ENCODE measurements at regions not wholly inside any gene's neighbourhood (a gene's known extent, or its start where the extent isn't known, plus 50 kb on each side); places are given as distances from the start of the nearest gene placed in this dataset.

DNA sequence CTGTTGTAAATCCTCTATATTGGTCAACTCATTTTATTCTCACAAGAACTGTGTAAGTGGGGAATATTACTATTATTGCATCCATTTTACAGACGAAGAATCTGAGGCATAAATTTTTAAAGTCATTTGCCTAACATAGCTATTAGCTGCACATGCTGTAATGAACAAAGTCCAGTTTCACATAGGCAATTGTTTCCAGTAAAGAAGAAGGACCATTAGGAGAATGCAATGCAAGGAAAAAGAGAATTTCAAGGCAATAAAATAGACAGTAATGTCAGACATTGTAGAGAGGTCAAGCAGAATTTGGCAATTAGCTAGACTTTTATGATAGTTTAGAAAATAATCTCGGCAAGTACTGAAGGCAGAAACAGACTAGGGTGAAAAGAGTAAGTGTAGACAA is 578.7 kb upstream of the NECTIN3 start:
- DNase-seq (ENCODE audit: low read depth), result no peak
- H3K4me3 ChIP-seq (ENCODE audit: control insufficient read depth, low read depth, low read length), result no peak overlapping the region
- TF ChIP-seq, protein P1, sequence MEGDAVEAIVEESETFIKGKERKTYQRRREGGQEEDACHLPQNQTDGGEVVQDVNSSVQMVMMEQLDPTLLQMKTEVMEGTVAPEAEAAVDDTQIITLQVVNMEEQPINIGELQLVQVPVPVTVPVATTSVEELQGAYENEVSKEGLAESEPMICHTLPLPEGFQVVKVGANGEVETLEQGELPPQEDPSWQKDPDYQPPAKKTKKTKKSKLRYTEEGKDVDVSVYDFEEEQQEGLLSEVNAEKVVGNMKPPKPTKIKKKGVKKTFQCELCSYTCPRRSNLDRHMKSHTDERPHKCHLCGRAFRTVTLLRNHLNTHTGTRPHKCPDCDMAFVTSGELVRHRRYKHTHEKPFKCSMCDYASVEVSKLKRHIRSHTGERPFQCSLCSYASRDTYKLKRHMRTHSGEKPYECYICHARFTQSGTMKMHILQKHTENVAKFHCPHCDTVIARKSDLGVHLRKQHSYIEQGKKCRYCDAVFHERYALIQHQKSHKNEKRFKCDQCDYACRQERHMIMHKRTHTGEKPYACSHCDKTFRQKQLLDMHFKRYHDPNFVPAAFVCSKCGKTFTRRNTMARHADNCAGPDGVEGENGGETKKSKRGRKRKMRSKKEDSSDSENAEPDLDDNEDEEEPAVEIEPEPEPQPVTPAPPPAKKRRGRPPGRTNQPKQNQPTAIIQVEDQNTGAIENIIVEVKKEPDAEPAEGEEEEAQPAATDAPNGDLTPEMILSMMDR (IDR thresholded peaks at IDR 0.05; ENCODE audit: control insufficient read depth, insufficient read depth, low read depth, low read length, missing control alignments), result no peak

DNA sequence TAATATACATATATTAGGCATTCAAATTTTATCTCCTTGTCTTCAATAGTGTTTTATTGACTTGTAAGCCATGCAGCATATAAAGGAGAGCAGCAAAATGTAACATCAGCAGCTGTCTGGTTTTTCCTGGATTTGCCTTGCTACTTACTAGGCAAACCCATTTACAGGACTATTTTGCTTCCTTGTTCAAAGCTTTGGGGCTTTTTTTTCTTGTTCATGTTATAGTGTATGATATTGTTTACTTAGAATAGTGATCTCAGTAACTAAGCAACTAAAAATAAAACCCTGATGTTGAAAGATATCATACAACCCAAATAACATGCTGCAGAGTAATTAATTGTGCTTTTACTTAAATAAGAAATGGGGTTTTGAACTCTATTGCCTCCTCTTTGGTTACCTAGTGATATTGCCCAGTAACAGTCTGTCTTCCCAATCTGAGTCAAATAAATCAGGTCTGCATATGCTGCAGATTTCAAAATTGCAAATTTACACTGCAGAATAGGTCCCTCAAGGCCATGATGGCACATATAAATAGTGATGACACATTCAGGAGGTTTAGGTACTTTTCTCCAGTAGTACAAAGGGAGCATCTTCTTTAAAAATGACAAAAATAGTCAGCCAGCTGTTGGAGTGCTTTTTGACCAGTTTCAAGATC is 578.1 kb upstream of the NECTIN3 start:
- TF ChIP-seq, protein P1 (IDR thresholded peaks at IDR 0.05; ENCODE audit: control insufficient read depth, insufficient read depth, low read depth, low read length, missing control alignments), result no peak
- DNase-seq (ENCODE audit: low read depth), result no peak
- no peak overlapping the region for H3K4me3 ChIP-seq (ENCODE audit: control insufficient read depth, low read depth, low read length)

- no peak for DNase-seq (ENCODE audit: low read depth)
- no peak overlapping the region for H3K4me3 ChIP-seq (ENCODE audit: control insufficient read depth, low read depth, low read length)
- TF ChIP-seq, protein P1 (IDR thresholded peaks at IDR 0.05; ENCODE audit: control insufficient read depth, insufficient read depth, low read depth, low read length, missing control alignments), result no peak
Measured at GRCh38 chr3:110494093-110494490, 577.5 kb upstream of the NECTIN3 start.

DNA sequence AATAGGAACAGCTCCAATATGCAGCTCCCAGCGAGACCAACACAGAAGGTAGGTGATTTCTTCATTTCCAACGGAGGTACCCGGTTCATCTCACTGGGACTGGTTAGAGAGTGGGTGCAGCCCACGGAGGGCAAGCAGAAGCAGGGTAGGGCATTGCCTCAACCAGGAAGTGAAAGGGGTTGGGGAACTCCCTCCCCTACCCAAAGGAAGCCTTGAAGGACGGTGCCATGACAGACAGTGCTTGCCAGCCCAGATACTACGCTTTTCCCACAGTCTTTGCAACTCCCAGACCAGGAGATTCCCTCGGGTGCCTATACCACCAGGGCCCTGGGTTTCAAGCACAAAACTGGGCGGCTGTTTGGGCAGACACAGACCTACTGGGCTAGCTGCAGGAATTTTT is 576.9 kb upstream of the NECTIN3 start:
- TF ChIP-seq, protein P1 (IDR thresholded peaks at IDR 0.05; ENCODE audit: control insufficient read depth, insufficient read depth, low read depth, low read length, missing control alignments), result no peak
- no peak overlapping the region for H3K4me3 ChIP-seq (ENCODE audit: control insufficient read depth, low read depth, low read length)
- DNase-seq (ENCODE audit: low read depth), result no peak

DNA sequence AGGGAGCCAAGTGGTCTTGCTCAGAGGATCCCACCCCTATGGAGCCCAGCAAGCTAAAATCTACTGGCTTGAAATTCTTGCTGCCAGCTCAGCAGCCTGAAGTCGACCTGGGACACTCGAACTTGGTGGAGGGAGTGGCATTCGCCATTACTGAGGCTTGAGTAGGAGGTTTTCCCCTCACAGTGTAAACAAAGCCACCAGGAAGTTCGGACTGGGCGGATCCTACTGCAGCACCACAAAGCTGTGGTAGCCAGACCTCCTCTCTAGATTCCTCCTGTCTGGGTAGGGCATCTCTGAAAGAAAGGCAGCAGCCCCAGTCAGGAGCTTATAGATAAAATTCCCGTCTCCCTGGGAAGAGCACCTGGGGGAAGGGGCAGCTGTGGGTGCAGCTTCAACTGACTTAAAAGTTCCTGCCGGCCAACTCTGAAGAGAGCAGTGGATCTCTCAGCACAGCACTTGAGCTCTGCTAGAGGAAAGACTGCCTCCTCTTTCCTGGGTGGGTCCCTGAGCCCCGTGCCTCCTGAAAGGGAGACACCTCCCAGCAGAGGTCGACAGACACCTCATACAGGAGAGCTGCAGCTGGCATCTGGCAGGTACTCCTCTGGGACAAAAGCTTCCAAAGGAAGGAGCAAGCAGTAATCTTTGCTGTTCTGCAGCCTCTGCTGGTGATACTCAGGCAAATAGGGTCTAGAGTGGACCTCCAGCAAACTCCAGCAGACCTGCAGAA is 576.3 kb upstream of the NECTIN3 start:
- TF ChIP-seq, protein P1 (IDR thresholded peaks at IDR 0.05; ENCODE audit: control insufficient read depth, insufficient read depth, low read depth, low read length, missing control alignments), result no peak
- no peak overlapping the region for H3K4me3 ChIP-seq (ENCODE audit: control insufficient read depth, low read depth, low read length)
- no peak for DNase-seq (ENCODE audit: low read depth)

GRCh38 chr3:110504401-110504800 is 567.2 kb upstream of the NECTIN3 start:
- no peak overlapping the region for H3K4me3 ChIP-seq (ENCODE audit: control insufficient read depth, low read depth, low read length)
- TF ChIP-seq, protein P1 (IDR thresholded peaks at IDR 0.05; ENCODE audit: control insufficient read depth, insufficient read depth, low read depth, low read length, missing control alignments), result no peak
- no peak for DNase-seq (ENCODE audit: low read depth)
